T47D (cell line): ENCODE measurements at regions not wholly inside any gene's neighbourhood (a gene's known extent, or its start where the extent isn't known, plus 50 kb on each side); places are given as distances from the start of the nearest gene placed in this dataset.
"Not testable (repeated sequence)": the region's sequence is repeated elsewhere in the genome, so short reads cannot be mapped to it uniquely, and the experiment has no call there.

ENCODE experiments used
- DNase-seq, 2 experiments: peaks; one replicate each; pipeline versions ENCODE4 v3.0.0 to v3.0.0-alpha.2; 2011 to 2012; ENCODE audit warnings: low read depth in 1 of 2, low spot score in 1 of 2
- JUND ChIP-seq: IDR thresholded peaks from 2 replicates; pipeline ENCODE4 v1.6.1; 2012; ENCODE audit warnings: low read depth
- in situ Hi-C: cut with HindIII; loops from 2 replicates; pipeline ENCODE4 v1.10.0; 2016; ENCODE audit warnings: low sequenced_read_pairs, low pct_unique_long_range_greater_than_20kb

DNA sequence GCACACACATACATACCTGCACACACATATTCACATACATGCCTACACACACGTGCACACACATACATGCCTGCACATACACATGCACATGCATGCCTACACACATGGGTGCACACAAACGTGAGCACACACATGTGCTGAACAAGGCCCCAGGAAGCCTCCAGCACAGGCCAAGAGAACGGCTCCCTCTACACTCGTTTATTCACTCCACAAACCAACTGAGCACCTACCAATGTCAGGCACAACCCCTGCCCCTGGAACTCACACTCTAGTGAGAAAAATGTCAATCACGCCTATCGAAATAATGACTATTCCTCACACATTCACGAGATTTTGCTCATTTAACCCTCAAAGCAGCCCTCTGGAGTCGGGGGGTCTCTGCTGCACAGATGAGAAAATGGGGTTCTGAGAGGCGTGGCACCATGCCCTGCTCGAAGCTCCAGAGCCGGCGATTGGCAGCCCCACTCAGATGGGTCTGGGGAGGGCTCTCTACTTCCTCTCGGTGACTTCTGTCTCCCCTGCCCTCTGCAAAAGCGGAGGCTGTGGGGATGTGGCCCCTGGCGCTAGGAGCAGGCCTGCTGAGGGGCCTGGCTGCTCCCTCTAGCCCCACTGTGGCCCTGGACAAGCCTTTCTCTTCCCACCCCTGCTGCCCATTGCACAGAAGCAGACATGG is 90.2 kb upstream of the RUNX3 start:
- in situ Hi-C loops: no loop called here
- no peak for TF ChIP-seq JUND

GRCh38 chr1:25019337-25020172 is 89.5 kb upstream of the RUNX3 start:
- in situ Hi-C loops: no loop called here
- no peak for TF ChIP-seq JUND
- DNase-seq: no peak

More for the DNA sequence above, 90.2 kb upstream of the RUNX3 start:
- DNase-seq: no peak

DNA sequence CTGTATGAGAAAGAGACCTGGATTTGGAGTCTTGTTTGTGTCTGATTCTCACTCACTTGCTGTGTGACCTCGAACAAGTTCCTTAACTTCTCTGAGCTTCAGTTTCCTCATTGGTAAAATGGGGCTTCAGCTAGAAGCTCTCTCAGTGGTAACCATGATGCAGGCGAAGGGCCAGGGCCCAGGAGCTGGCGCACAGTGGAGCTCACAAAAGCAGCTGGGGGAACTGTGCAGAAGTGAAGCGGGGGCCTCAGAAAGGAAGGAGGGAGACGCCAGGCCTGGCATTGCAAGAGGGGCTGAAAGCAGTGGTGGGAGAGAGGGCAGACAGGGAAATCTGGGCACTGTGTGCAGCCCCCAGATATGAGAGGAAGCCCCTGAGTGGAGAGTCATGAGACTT is 88.9 kb upstream of the RUNX3 start:
- no peak for DNase-seq
- TF ChIP-seq JUND: no peak
- in situ Hi-C loops: no loop called here

- TF ChIP-seq JUND: no peak
- in situ Hi-C loops: no loop called here
- DNase-seq: no peak
These were observed 88.1 kb upstream of the RUNX3 start for GRCh38 chr1:25018110-25018735.

DNA sequence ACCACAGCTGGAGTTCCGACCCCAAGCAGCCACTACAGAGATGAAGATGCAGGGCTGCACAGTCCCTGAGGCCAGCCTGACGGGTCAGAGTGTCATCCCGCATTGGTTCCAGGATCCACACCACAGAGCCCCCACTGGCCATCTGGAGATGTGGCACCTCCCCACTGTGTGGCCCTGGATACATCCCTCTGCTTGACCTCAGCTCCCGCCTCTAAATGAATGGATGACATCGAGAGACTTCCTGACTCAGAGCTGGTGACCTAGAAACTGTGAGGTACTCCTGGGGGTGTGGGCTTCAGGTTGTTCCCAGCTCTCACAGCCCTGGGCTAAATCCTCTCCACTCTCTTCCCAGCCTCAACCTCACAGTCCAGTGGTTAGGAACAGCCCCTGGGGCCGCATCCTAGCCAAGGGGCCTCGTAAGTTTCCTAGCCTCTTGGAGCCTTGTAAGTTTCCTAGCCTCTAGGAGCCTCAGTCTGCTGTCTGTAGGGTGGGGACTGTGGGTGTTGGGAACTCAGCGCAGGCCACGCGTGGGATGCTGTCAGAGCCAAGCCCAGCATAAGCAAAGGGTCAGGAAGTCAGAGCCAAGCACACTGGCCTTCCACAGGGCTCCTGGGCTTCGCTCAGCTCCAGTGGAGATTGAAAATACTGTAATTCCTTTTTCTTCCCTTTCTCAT is 87.5 kb upstream of the RUNX3 start:
- in situ Hi-C loops: no loop called here
- TF ChIP-seq JUND: no peak
- DNase-seq: no peak

DNA sequence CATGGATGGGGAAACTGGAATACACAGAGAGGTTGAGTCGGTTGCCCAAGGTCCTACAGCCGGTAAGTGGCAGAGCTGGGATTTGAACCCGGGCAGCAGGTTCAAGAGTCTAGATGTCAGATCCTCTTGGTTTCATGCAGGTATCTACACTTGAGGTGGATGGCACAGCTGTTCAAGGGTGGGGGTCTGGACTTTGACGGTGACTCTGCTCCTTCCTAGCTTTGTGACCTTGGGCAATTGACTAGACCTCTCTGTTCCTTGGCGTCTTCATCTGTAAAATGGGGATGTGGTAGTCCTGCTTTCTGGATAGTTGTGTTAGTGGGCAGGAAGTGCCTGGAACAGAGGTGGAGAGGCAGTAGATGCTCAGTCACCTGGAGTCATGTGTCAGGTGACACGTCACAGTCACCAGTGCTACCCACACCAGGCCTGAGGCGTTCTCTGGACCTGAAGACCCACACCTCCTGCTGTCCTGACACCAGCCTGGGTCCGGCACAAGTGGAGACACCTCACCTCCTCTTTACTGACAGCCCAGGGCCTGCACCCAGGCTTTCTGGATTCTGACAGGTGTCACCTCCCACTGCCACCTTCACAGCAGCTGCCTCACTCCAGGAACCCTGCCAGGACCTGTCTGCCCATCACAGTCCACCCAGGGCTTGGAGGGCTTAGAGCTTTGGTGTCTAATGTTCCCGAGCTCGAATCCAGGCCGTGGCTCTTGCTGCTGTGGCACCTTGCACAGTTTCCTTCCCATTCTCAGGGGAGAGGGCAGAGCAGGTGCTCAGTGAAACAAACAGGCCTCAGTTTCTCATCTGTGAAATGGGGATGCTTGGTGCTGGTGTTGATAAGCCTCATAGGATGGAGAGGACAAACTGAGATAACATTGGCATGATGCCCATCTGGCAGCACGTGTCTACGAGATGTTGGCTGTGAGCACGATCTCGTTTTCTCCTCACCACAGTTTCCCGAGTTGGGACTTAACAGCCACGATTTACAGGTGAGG is 83.2 kb upstream of the RUNX3 start:
- in situ Hi-C loops: no loop called here

DNA sequence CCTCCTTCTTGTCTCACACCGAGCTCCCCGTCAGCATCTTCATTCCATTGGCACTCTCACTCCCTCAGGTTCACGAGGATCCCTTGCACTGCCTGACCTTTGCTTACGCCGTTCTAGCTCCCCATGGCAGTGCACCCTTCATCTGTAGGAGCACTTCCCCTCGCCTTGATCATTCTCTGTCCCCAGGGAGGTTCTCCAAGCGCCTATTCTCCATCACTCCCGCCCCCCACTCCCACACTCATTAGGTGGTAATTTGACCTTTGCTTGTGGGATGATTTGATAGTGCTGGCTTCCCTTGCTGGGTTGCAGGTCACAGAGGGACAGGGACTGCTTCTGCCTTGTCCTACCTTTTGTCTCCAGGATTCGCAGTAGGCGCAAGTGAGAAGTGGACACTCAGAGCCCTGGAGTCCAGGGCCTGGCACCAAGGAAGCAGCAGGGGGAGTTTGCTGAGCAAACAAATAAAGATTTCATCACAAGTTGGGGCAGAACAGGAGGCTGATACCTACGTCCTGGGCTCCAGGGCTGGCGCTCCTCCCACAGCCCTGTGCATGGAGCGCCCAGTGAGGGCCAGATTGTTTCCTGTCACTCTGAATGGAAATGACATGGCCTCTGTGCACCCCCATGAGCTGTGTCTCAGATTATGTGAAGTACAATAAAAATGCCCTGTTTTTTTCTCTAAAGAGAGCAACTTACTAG is 82.0 kb upstream of the RUNX3 start:
- in situ Hi-C loops: no loop called here
- no peak for TF ChIP-seq JUND
- DNase-seq: no peak

More for the DNA sequence above, 83.2 kb upstream of the RUNX3 start:
- no peak for DNase-seq
- TF ChIP-seq JUND: no peak

DNA sequence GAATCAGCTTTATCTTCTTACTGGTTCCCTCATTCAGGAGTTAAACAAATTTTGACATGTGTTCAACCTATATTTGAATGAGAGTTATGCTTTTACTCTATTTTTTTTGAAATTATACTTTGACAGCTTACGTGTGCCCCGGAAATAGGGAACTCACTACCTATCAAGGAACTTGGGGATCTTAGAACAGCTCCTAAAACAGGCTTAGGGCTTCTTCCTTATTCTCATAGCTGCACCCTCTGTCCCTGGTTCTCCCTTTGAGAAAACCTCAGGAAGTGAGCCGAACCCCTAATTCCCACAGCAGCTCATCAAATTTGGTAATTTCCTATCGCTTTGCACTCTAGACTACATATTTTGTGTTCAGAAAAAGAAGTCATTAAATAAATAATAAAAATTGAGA is 81.2 kb upstream of the RUNX3 start:
- in situ Hi-C loops: no loop called here

GRCh38 chr1:25009671-25010262 is 79.7 kb upstream of the RUNX3 start:
- TF ChIP-seq JUND: no peak
- DNase-seq: no peak
- in situ Hi-C loops: no loop called here

More for the DNA sequence above, 81.2 kb upstream of the RUNX3 start:
- TF ChIP-seq JUND: no peak
- no peak for DNase-seq

DNA sequence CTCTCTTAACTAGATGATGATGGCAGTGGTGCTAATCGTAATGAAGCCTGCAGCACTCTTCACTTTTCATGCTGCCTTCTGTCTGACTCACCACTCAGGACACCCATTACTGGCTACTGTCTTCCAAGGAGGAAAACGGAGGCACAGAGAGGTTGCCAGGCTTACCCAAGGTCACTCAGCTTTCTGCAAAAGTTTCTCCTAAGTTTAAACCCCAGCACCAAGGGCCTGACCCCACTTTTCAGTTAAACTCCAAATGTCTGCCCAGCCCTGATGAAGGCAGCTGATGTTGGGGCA is 78.1 kb upstream of the RUNX3 start:
- TF ChIP-seq JUND: no peak
- in situ Hi-C loops: no loop called here
- no peak for DNase-seq

- DNase-seq, in situ Hi-C loops: not testable (repeated sequence)
These were observed 77.5 kb upstream of the RUNX3 start for GRCh38 chr1:25007390-25008191.
